ENCODE measurements at regions not wholly inside any gene's neighbourhood (a gene's known extent, or its start where the extent isn't known, plus 50 kb on each side); places are given as distances from the start of the nearest gene placed in this dataset.
"Not testable (repeated sequence)": the region's sequence is repeated elsewhere in the genome, so short reads cannot be mapped to it uniquely, and the experiment has no call there.

GRCh38 chr14:86321151-86321550, 791.2 kb downstream of the FLRT2 start:
- H3K9me3 ChIP-seq = no peaks in the 10 kb centered on the region
- TF ChIP-seq CTCF (IDR thresholded peaks at IDR 0.05) (no peak), POLR2AphosphoS5 (IDR thresholded peaks at IDR 0.05) (no peak), POLR2A (IDR thresholded peaks at IDR 0.05) (no peak)
- H3K4me1 ChIP-seq = no peaks in the 10 kb centered on the region
- no peak for DNase-seq (ENCODE audit: low spot score in 2 of 2)
- intact Hi-C loops (cut with DNase I; ENCODE audit: low total_unique reads) = no loop called here
- no peak overlapping the region for H3K27ac ChIP-seq
- H3K4me3 ChIP-seq = no peak overlapping the region
- no peaks in the 10 kb centered on the region for H3K27me3 ChIP-seq
- no peaks in the 10 kb centered on the region for H3K36me3 ChIP-seq

- H3K36me3 ChIP-seq; H3K4me3 ChIP-seq; H3K27me3 ChIP-seq; H3K4me1 ChIP-seq; DNase-seq (ENCODE audit: low spot score in 2 of 2); H3K9me3 ChIP-seq; intact Hi-C loops (cut with DNase I; ENCODE audit: low total_unique reads); H3K27ac ChIP-seq: not testable (repeated sequence)
Observed at GRCh38 chr14:86312154-86312665, 782.3 kb downstream of the FLRT2 start.

- Histone ChIP-seq H3K4me3 (no peak overlapping the region), H3K36me3 (no peaks in the 10 kb centered on the region), H3K27me3 (no peaks in the 10 kb centered on the region), H3K4me1 (no peaks in the 10 kb centered on the region), H3K9me3 (no peaks in the 10 kb centered on the region), H3K27ac (no peak overlapping the region)
- intact Hi-C loops (cut with DNase I; ENCODE audit: low total_unique reads) = no loop called here
- TF ChIP-seq POLR2AphosphoS5 (IDR thresholded peaks at IDR 0.05) = no peak
- no peak for TF ChIP-seq CTCF (IDR thresholded peaks at IDR 0.05)
- no peak for TF ChIP-seq POLR2A (IDR thresholded peaks at IDR 0.05)
- no peak for DNase-seq (ENCODE audit: low spot score in 2 of 2)
Observed at GRCh38 chr14:86311151-86311550, 781.2 kb downstream of the FLRT2 start.

- no peak for TF ChIP-seq CTCF (IDR thresholded peaks at IDR 0.05)
- TF ChIP-seq POLR2AphosphoS5 (IDR thresholded peaks at IDR 0.05) = no peak
- no peak for TF ChIP-seq POLR2A (IDR thresholded peaks at IDR 0.05)
- H3K27me3 ChIP-seq = no peaks in the 10 kb centered on the region
- H3K9me3 ChIP-seq = no peaks in the 10 kb centered on the region
- DNase-seq (ENCODE audit: low spot score in 2 of 2) = no peak
- no peaks in the 10 kb centered on the region for H3K4me1 ChIP-seq
- H3K27ac ChIP-seq = no peak overlapping the region
- no peak overlapping the region for H3K4me3 ChIP-seq
- intact Hi-C loops (cut with DNase I; ENCODE audit: low total_unique reads) = no loop called here
- H3K36me3 ChIP-seq = no peaks in the 10 kb centered on the region
Observed at GRCh38 chr14:86310611-86311010, 780.7 kb downstream of the FLRT2 start.

- Histone ChIP-seq H3K4me1 (no peaks in the 10 kb centered on the region), H3K9me3 (no peaks in the 10 kb centered on the region), H3K27me3 (no peaks in the 10 kb centered on the region), H3K27ac (no peak overlapping the region), H3K4me3 (no peak overlapping the region), H3K36me3 (no peaks in the 10 kb centered on the region)
- TF ChIP-seq CTCF (IDR thresholded peaks at IDR 0.05) = no peak
- no peak for TF ChIP-seq POLR2A (IDR thresholded peaks at IDR 0.05)
- TF ChIP-seq POLR2AphosphoS5 (IDR thresholded peaks at IDR 0.05) = no peak
- intact Hi-C loops (cut with DNase I; ENCODE audit: low total_unique reads) = no loop called here
- no peak for DNase-seq (ENCODE audit: low spot score in 2 of 2)
Observed at GRCh38 chr14:86310148-86310547, 780.2 kb downstream of the FLRT2 start.

- TF ChIP-seq POLR2AphosphoS5 (IDR thresholded peaks at IDR 0.05) = no peak
- no peak for TF ChIP-seq POLR2A (IDR thresholded peaks at IDR 0.05)
- TF ChIP-seq CTCF (IDR thresholded peaks at IDR 0.05) = no peak
- H3K36me3 ChIP-seq = no peaks in the 10 kb centered on the region
- no peak for DNase-seq (ENCODE audit: low spot score in 2 of 2)
- no peaks in the 10 kb centered on the region for H3K9me3 ChIP-seq
- intact Hi-C loops (cut with DNase I; ENCODE audit: low total_unique reads) = no loop called here
- no peaks in the 10 kb centered on the region for H3K27me3 ChIP-seq
- H3K4me1 ChIP-seq = no peaks in the 10 kb centered on the region
- H3K27ac ChIP-seq = no peak overlapping the region
- H3K4me3 ChIP-seq = no peak overlapping the region
Observed at GRCh38 chr14:86305058-86305457, 775.1 kb downstream of the FLRT2 start.

Data from breast epithelium (tissue), 4 donors.